ENCODE measurements at regions not wholly inside any gene's neighbourhood (a gene's known extent, or its start where the extent isn't known, plus 50 kb on each side); places are given as distances from the start of the nearest gene placed in this dataset.
A peak's percentile ranks its signal among the peaks of the same experiment; 100 is the strongest.
"Not testable (repeated sequence)": the region's sequence is repeated elsewhere in the genome, so short reads cannot be mapped to it uniquely, and the experiment has no call there.

GRCh38 chr12:46983393-46983793 is 96.0 kb upstream of the PCED1B start:
- Histone ChIP-seq H3K9me3 (ENCODE audit: control insufficient read depth in 1 of 2, insufficient read depth in 1 of 2, low read length in 2 of 2) (no peaks in the 10 kb centered on the region), H3K4me3 (ENCODE audit: low read length) (no peak overlapping the region), H3K4me1 (ENCODE audit: insufficient read depth, low read length) (peaks cover 10% of the 10 kb centered on the region), H3K27ac (ENCODE audit: low read depth in 1 of 2, low read length in 2 of 2) (no peak overlapping the region), H3K36me3 (ENCODE audit: insufficient read depth, low read length) (no peaks in the 10 kb centered on the region), H3K27me3 (ENCODE audit: control insufficient read depth in 1 of 2, insufficient read depth in 2 of 2, low read length in 2 of 2) (peaks cover 2 to 7% of the 10 kb centered on the region in 2 experiments)
- TF ChIP-seq CTCF (IDR thresholded peaks at IDR 0.05), result no peak
- intact Hi-C loops (cut with DNase I, micrococcal nuclease), result loop anchor here in 1 of 2 experiments (10.0 kb wide), 1 partner anchor 859 kb away; no protein-coding TSS in a partner anchor
- Mint-ChIP-seq H3K27me3 (peaks cover 20% of the 10 kb centered on the region), H3K9me3 (no peaks in the 10 kb centered on the region), H3K4me3 (no peak overlapping the region), H3K4me1 (ENCODE audit: low read depth) (peaks cover 7% of the 10 kb centered on the region), H3K36me3 (ENCODE audit: low read depth) (no peaks in the 10 kb centered on the region), H3K27ac (no peak overlapping the region)
- ChIA-PET CTCF (no interaction called here), POLR2A (no interaction called here)
- DNase-seq (peak in 1 of 14 experiments; percentile 4), ATAC-seq (ENCODE audit: poor library complexity) (no peak)

GRCh38 chr12:46983959-46984841 is 95.2 kb upstream of the PCED1B start:
- H3K36me3 Mint-ChIP-seq (ENCODE audit: low read depth), result no peaks in the 10 kb centered on the region
- H3K4me1 ChIP-seq (ENCODE audit: insufficient read depth, low read length), result peaks cover 10% of the 10 kb centered on the region
- TF ChIP-seq CTCF (IDR thresholded peaks at IDR 0.05), result peak; percentile 53
- no peak overlapping the region for H3K4me3 Mint-ChIP-seq
- ATAC-seq (ENCODE audit: poor library complexity) (peak; percentile 74), DNase-seq (peak in 12 of 14 experiments; percentile 2 to 60 (median 18))
- ChIA-PET POLR2A (no interaction called here), CTCF (no interaction called here)
- peaks cover 3% of the 10 kb centered on the region for H3K9me3 Mint-ChIP-seq
- H3K9me3 ChIP-seq (ENCODE audit: control insufficient read depth in 1 of 2, insufficient read depth in 1 of 2, low read length in 2 of 2), result peaks cover 0 to 3% of the 10 kb centered on the region in 2 experiments
- no peak overlapping the region for H3K27ac Mint-ChIP-seq
- no peak overlapping the region for H3K4me3 ChIP-seq (ENCODE audit: low read length)
- H3K27me3 Mint-ChIP-seq, result peaks cover 24% of the 10 kb centered on the region
- intact Hi-C loops (cut with DNase I, micrococcal nuclease), result loop anchor here (1.0 to 10.0 kb wide), 2 partner anchors 642 to 859 kb away; no protein-coding TSS in a partner anchor
- no peaks in the 10 kb centered on the region for H3K36me3 ChIP-seq (ENCODE audit: insufficient read depth, low read length)
- peaks cover 7% of the 10 kb centered on the region for H3K4me1 Mint-ChIP-seq (ENCODE audit: low read depth)
- H3K27ac ChIP-seq (ENCODE audit: low read depth in 1 of 2, low read length in 2 of 2), result no peak overlapping the region
- peaks cover 2 to 7% of the 10 kb centered on the region in 2 experiments for H3K27me3 ChIP-seq (ENCODE audit: control insufficient read depth in 1 of 2, insufficient read depth in 2 of 2, low read length in 2 of 2)

- H3K4me1 ChIP-seq (ENCODE audit: insufficient read depth, low read length), result peaks cover 10% of the 10 kb centered on the region
- peaks cover 2 to 7% of the 10 kb centered on the region in 2 experiments for H3K27me3 ChIP-seq (ENCODE audit: control insufficient read depth in 1 of 2, insufficient read depth in 2 of 2, low read length in 2 of 2)
- intact Hi-C loops (cut with DNase I, micrococcal nuclease), result loop anchor here in 1 of 2 experiments (5.0 to 10.0 kb wide), 2 partner anchors 644 to 861 kb away; no protein-coding TSS in a partner anchor
- ChIA-PET POLR2A (no interaction called here), CTCF (no interaction called here)
- H3K9me3 ChIP-seq (ENCODE audit: control insufficient read depth in 1 of 2, insufficient read depth in 1 of 2, low read length in 2 of 2), result peaks cover 0 to 9% of the 10 kb centered on the region in 2 experiments
- no peak overlapping the region for H3K4me3 Mint-ChIP-seq
- peaks cover 7% of the 10 kb centered on the region for H3K9me3 Mint-ChIP-seq
- no peak overlapping the region for H3K27ac Mint-ChIP-seq
- DNase-seq (no peak), ATAC-seq (ENCODE audit: poor library complexity) (no peak)
- H3K36me3 ChIP-seq (ENCODE audit: insufficient read depth, low read length), result no peaks in the 10 kb centered on the region
- TF ChIP-seq CTCF (IDR thresholded peaks at IDR 0.05), result no peak
- peaks cover 24% of the 10 kb centered on the region for H3K27me3 Mint-ChIP-seq
- H3K4me3 ChIP-seq (ENCODE audit: low read length), result no peak overlapping the region
- H3K27ac ChIP-seq (ENCODE audit: low read depth in 1 of 2, low read length in 2 of 2), result no peak overlapping the region
- no peaks in the 10 kb centered on the region for H3K36me3 Mint-ChIP-seq (ENCODE audit: low read depth)
- peaks cover 7% of the 10 kb centered on the region for H3K4me1 Mint-ChIP-seq (ENCODE audit: low read depth)
Observed at GRCh38 chr12:46985816-46986215, 93.6 kb upstream of the PCED1B start.

GRCh38 chr12:46988122-46988521 is 91.3 kb upstream of the PCED1B start:
- H3K36me3 Mint-ChIP-seq (ENCODE audit: low read depth); H3K9me3 Mint-ChIP-seq; H3K4me1 Mint-ChIP-seq (ENCODE audit: low read depth); POLR2A ChIA-PET; DNase-seq; H3K4me3 ChIP-seq (ENCODE audit: low read length); H3K27ac Mint-ChIP-seq; H3K27me3 ChIP-seq (ENCODE audit: control insufficient read depth in 1 of 2, insufficient read depth in 2 of 2, low read length in 2 of 2); CTCF ChIA-PET; H3K4me3 Mint-ChIP-seq; H3K27ac ChIP-seq (ENCODE audit: low read depth in 1 of 2, low read length in 2 of 2); ATAC-seq (ENCODE audit: poor library complexity); H3K36me3 ChIP-seq (ENCODE audit: insufficient read depth, low read length); H3K4me1 ChIP-seq (ENCODE audit: insufficient read depth, low read length): not testable (repeated sequence)
- peaks cover 9 to 15% of the 10 kb centered on the region in 2 experiments for H3K9me3 ChIP-seq (ENCODE audit: control insufficient read depth in 1 of 2, insufficient read depth in 1 of 2, low read length in 2 of 2)
- intact Hi-C loops (cut with DNase I, micrococcal nuclease), result loop anchor here in 1 of 2 experiments (5.0 to 10.0 kb wide), 2 partner anchors 646 to 863 kb away; no protein-coding TSS in a partner anchor
- H3K27me3 Mint-ChIP-seq, result peaks cover 15% of the 10 kb centered on the region

All from CD4-positive, alpha-beta T cell (primary cell).